Fibroblast of lung (primary cell): ENCODE measurements at regions not wholly inside any gene's neighbourhood (a gene's known extent, or its start where the extent isn't known, plus 50 kb on each side); places are given as distances from the start of the nearest gene placed in this dataset.

Experiments used
- DNase-seq, 2 donors: peaks; one replicate each; pipeline versions ENCODE4 v3.0.0 to v3.0.0-alpha.2; 2010; ENCODE audit warnings: low read depth in 2 of 2
- H2AFZ ChIP-seq: 2 replicates; pipeline ENCODE4 v1.5.1; 2012; ENCODE audit warnings: low read length, control low read depth, inconsistent platforms
- H3K27ac ChIP-seq: 2 replicates; pipeline ENCODE4 v1.5.1; 2011; ENCODE audit warnings: low read length, control low read depth; ENCODE audit not compliant: insufficient read depth
- H3K27me3 ChIP-seq: 2 replicates; pipeline ENCODE4 v1.5.1; 2011; ENCODE audit warnings: mild to moderate bottlenecking, low read length; ENCODE audit not compliant: control insufficient read depth, insufficient read depth
- H3K36me3 ChIP-seq: 2 replicates; pipeline ENCODE4 v1.5.1; 2011; ENCODE audit warnings: low read length; ENCODE audit not compliant: control insufficient read depth, insufficient read depth
- H3K4me1 ChIP-seq: 2 replicates; pipeline ENCODE4 v1.5.1; 2011; ENCODE audit warnings: low read length; ENCODE audit not compliant: control insufficient read depth, insufficient read depth; ENCODE audit errors: extremely low read depth
- H3K4me2 ChIP-seq: 2 replicates; pipeline ENCODE4 v1.5.1; 2011; ENCODE audit warnings: low read length, control low read depth; ENCODE audit not compliant: insufficient read depth; ENCODE audit errors: extremely low read depth
- H3K4me3 ChIP-seq, 4 experiments: fragments of 200-600 bp in 1 of 4; sonication (generic) in 1 of 4; replicated peaks in 1 of 4; 2 replicates each; pipeline ENCODE4 v1.5.1; 2011 to 2016; ENCODE audit warnings: low read length in 4 of 4, low read depth in 3 of 4, mild to moderate bottlenecking in 3 of 4, control low read depth in 2 of 4, inconsistent platforms in 1 of 4, mixed read lengths in 1 of 4; ENCODE audit not compliant: insufficient read depth in 1 of 4; ENCODE audit errors: control extremely low read depth in 1 of 4
- H3K79me2 ChIP-seq: 2 replicates; pipeline ENCODE4 v1.5.1; 2012; ENCODE audit warnings: mild to moderate bottlenecking, low read length, inconsistent platforms; ENCODE audit not compliant: control insufficient read depth, insufficient read depth
- H3K9ac ChIP-seq: 2 replicates; pipeline ENCODE4 v1.5.1; 2011; ENCODE audit warnings: mild to moderate bottlenecking, low read length, control low read depth; ENCODE audit not compliant: insufficient read depth
- H3K9me3 ChIP-seq: 2 replicates; pipeline ENCODE4 v1.5.1; 2012; ENCODE audit warnings: low read depth, low read length; ENCODE audit not compliant: control insufficient read depth, insufficient read depth
- H4K20me1 ChIP-seq: 2 replicates; pipeline ENCODE4 v1.5.1; 2011; ENCODE audit warnings: low read length; ENCODE audit not compliant: control insufficient read depth, insufficient read depth; ENCODE audit errors: extremely low read depth
- EZH2 ChIP-seq: IDR thresholded peaks from 2 replicates; pipeline ENCODE4 v1.5.1; 2012; ENCODE audit warnings: low read length, control low read depth, mild to moderate bottlenecking; ENCODE audit errors: missing control alignments
- TF ChIP-seq, protein P1 (sequence below), 2 donors: IDR thresholded peaks in 1 of 2; conservative IDR thresholded peaks in 1 of 2; 1 replicate in 1 of 2; 2 replicates in 1 of 2; pipeline ENCODE4 v1.5.1; 2011 to 2012; ENCODE audit warnings: low read length in 2 of 2, control low read depth in 1 of 2, inconsistent platforms in 1 of 2, low read depth in 1 of 2, mild to moderate bottlenecking in 1 of 2

DNA sequence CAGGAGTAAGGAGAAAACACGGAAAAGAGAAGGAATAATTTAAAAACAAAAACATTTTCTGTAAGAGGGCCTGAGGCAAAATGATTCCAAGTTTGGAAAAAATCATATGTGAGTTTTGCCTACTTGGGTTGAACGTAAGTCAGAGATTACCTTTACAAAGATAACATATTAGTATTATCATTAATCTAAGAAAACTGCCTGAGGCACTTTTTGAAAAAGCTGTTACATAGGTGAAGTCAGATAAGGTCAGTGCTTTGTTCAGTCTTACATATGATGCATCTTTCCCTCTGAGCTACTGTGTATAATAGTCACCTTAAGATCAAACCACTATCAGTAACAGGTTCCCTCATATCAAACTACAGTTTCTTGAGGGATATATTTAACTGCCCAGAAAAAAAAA is 287.2 kb downstream of the TMA16 start:
- Histone ChIP-seq H3K4me2 (no peak overlapping the region), H3K79me2 (no peaks in the 10 kb centered on the region), H3K36me3 (no peaks in the 10 kb centered on the region), H3K27me3 (no peaks in the 10 kb centered on the region), H4K20me1 (no peaks in the 10 kb centered on the region), H2AFZ (no peak overlapping the region), H3K9me3 (no peaks in the 10 kb centered on the region), H3K4me1 (no peaks in the 10 kb centered on the region), H3K27ac (no peak overlapping the region), H3K4me3 (no peak overlapping the region), H3K9ac (no peak overlapping the region)
- TF ChIP-seq, protein P1, sequence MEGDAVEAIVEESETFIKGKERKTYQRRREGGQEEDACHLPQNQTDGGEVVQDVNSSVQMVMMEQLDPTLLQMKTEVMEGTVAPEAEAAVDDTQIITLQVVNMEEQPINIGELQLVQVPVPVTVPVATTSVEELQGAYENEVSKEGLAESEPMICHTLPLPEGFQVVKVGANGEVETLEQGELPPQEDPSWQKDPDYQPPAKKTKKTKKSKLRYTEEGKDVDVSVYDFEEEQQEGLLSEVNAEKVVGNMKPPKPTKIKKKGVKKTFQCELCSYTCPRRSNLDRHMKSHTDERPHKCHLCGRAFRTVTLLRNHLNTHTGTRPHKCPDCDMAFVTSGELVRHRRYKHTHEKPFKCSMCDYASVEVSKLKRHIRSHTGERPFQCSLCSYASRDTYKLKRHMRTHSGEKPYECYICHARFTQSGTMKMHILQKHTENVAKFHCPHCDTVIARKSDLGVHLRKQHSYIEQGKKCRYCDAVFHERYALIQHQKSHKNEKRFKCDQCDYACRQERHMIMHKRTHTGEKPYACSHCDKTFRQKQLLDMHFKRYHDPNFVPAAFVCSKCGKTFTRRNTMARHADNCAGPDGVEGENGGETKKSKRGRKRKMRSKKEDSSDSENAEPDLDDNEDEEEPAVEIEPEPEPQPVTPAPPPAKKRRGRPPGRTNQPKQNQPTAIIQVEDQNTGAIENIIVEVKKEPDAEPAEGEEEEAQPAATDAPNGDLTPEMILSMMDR (conservative IDR thresholded peaks at IDR 0.05 in 1 of 2, IDR thresholded peaks at IDR 0.05 in 1 of 2; ENCODE audit: low read depth in 1 of 2, low read length in 2 of 2), result no peak
- TF ChIP-seq EZH2, result no peak
- no peak for DNase-seq

DNA sequence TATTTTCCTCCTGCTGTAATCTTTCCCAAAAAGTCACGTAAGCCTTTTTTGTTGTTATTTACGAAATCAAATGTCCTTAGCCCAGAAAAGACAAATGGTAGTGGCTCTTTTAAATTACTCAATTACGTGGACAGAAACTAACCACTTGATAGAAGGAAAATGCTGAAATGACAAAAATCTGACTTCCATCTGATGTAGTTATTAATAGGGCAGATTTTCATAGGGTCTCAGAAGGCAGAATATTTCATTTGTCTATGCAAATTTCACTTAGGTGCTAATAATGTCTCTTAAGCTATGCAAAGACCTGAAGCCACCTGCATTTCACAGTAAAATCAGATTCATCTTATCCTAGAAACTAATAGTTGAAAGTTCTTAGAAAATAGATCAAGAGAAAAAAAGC is 295.7 kb downstream of the TMA16 start:
- Histone ChIP-seq H3K4me2 (no peak overlapping the region), H3K79me2 (no peaks in the 10 kb centered on the region), H3K4me3 (no peak overlapping the region), H3K27me3 (no peaks in the 10 kb centered on the region), H4K20me1 (no peaks in the 10 kb centered on the region), H3K36me3 (no peaks in the 10 kb centered on the region), H3K9ac (no peak overlapping the region), H2AFZ (no peak overlapping the region), H3K4me1 (no peaks in the 10 kb centered on the region), H3K9me3 (no peaks in the 10 kb centered on the region), H3K27ac (no peak overlapping the region)
- TF ChIP-seq, protein P1 (conservative IDR thresholded peaks at IDR 0.05 in 1 of 2, IDR thresholded peaks at IDR 0.05 in 1 of 2; ENCODE audit: low read depth in 1 of 2, low read length in 2 of 2), result no peak
- TF ChIP-seq EZH2, result no peak
- DNase-seq, result no peak

DNA sequence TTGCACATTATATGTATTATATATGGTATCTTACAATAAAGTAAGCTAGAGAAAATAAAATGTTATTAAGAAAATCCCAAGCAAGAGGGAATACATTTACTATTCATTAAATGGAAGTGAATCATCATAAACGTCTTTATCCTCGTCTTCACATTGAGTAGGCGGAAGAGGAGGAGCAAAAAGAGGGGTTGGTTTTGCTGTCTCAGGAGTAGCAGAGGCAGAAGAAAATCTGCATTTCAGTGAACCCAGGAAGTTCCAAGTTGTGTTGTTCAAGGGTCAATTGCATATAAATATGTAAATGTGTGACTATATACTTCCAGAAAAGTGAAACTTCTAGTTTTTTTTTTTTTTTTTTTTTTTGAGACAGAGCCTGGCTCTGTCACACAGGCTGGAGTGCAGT is 301.4 kb downstream of the TMA16 start:
- no peak for DNase-seq
- Histone ChIP-seq H3K9me3 (no peaks in the 10 kb centered on the region), H3K4me1 (no peaks in the 10 kb centered on the region), H4K20me1 (no peaks in the 10 kb centered on the region), H3K4me3 (no peak overlapping the region), H3K36me3 (no peaks in the 10 kb centered on the region), H3K9ac (no peak overlapping the region), H3K4me2 (no peak overlapping the region), H2AFZ (no peak overlapping the region), H3K27ac (no peak overlapping the region), H3K79me2 (no peaks in the 10 kb centered on the region), H3K27me3 (no peaks in the 10 kb centered on the region)
- TF ChIP-seq, protein P1 (conservative IDR thresholded peaks at IDR 0.05 in 1 of 2, IDR thresholded peaks at IDR 0.05 in 1 of 2; ENCODE audit: low read depth in 1 of 2, low read length in 2 of 2), result no peak
- no peak for TF ChIP-seq EZH2
